A549 (cell line): ENCODE measurements at regions not wholly inside any gene's neighbourhood (a gene's known extent, or its start where the extent isn't known, plus 50 kb on each side); places are given as distances from the start of the nearest gene placed in this dataset.
"Not testable (repeated sequence)": the region's sequence is repeated elsewhere in the genome, so short reads cannot be mapped to it uniquely, and the experiment has no call there.

Source experiments
- ATAC-seq, 2 experiments: fragments of 200-7000 bp in 1 of 2; fragments of >200 bp in 1 of 2; cut with Nextera tagmentation in 1 of 2; cut with Tn5 transposase in 1 of 2; 3 replicates each; pipeline versions ENCODE4 v1.8.0 to v1.9.1; 2018 to 2020; ENCODE audit warnings: mild to moderate bottlenecking in 1 of 2, moderate library complexity in 1 of 2
- CTCF ChIA-PET: fragments of 300-600 bp; sonication (Branson Sonifier 250); formaldehyde crosslinking; extraction: SDS; loops from one replicate; lab custom pipeline; 2021; ENCODE audit warnings: antibody characterized with exemption, inconsistent platforms; lab: Yijun Ruan, JAX
- POLR2A ChIA-PET: fragments of 350-600 bp; formaldehyde crosslinking; extraction: SDS; loops from one replicate; lab custom pipeline; 2021; ENCODE audit warnings: antibody characterized with exemption, inconsistent platforms; lab: Yijun Ruan, JAX
- DNase-seq, 2 experiments: peaks; one replicate each; pipeline versions ENCODE4 v3.0.0 to v3.0.0-alpha.2; 2011 to 2016; ENCODE audit warnings: low read depth in 1 of 2, low spot score in 1 of 2
- FAIRE-seq: peaks from 2 replicates; lab custom pipeline; 2011; peaks lifted over from hg19 to GRCh38; lab: Jason Lieb, UNC
- H3K27ac ChIP-seq, 2 experiments: fragments of >200 bp; sonication (Bioruptor Twin); formaldehyde crosslinking; 3 replicates each; pipeline ENCODE4 v1.5.1; 2016 to 2017
- H3K4me1 ChIP-seq: fragments of >200 bp; sonication (Bioruptor Twin); formaldehyde crosslinking; 3 replicates; pipeline ENCODE4 v1.6.1; 2016
- H3K4me2 ChIP-seq: fragments of >200 bp; sonication (Bioruptor Twin); formaldehyde crosslinking; 3 replicates; pipeline ENCODE4 v1.6.1; 2016
- H3K4me3 ChIP-seq: fragments of >200 bp; sonication (Bioruptor Twin); formaldehyde crosslinking; 3 replicates; pipeline ENCODE4 v1.5.1; 2016
- H3K9me3 ChIP-seq: fragments of >200 bp; sonication (Bioruptor Twin); formaldehyde crosslinking; 3 replicates; pipeline ENCODE4 v1.6.1; 2016
- BHLHE40 ChIP-seq: IDR thresholded peaks from 2 replicates; pipeline ENCODE4 v1.6.1; 2012; ENCODE audit warnings: low read depth, low read length, inconsistent platforms
- CBX2 ChIP-seq: fragments of 200-600 bp; sonication (generic); IDR thresholded peaks from 2 replicates; pipeline ENCODE4 v1.6.1; 2016; ENCODE audit warnings: low read depth, mild to moderate bottlenecking, borderline replicate concordance
- CBX8 ChIP-seq: fragments of 200-600 bp; sonication (generic); IDR thresholded peaks from 2 replicates; pipeline ENCODE4 v1.6.1; 2016
- CEBPB ChIP-seq, 2 experiments: fragments of >200 bp in 1 of 2; sonication (Bioruptor Twin) in 1 of 2; formaldehyde crosslinking in 1 of 2; IDR thresholded peaks; 2 replicates each; pipeline ENCODE4 v1.6.1; 2012 to 2016
- CHD2 ChIP-seq: fragments of 150-350 bp; IDR thresholded peaks from 2 replicates; pipeline ENCODE4 v1.6.1; 2014; ENCODE audit warnings: low read length; ENCODE audit not compliant: partially characterized antibody
- CHD4 ChIP-seq: fragments of 200-600 bp; sonication (generic); IDR thresholded peaks from 2 replicates; pipeline ENCODE4 v1.6.1; 2016; ENCODE audit warnings: antibody characterized with exemption, mild to moderate bottlenecking, borderline replicate concordance
- FOXS1 ChIP-seq: fragments of 250-450 bp; sonication (Bioruptor Pico); IDR thresholded peaks from 2 replicates; pipeline ENCODE4 v1.5.0; 2020; ENCODE audit warnings: mild to moderate bottlenecking, moderate library complexity
- HDAC2 ChIP-seq: fragments of 200-600 bp; sonication (generic); IDR thresholded peaks from 2 replicates; pipeline ENCODE4 v1.6.1; 2016
- HMGXB4 ChIP-seq: fragments of 250-450 bp; sonication (Bioruptor Pico); IDR thresholded peaks from 2 replicates; pipeline ENCODE4 v1.5.0; 2021; ENCODE audit warnings: mild to moderate bottlenecking, moderate library complexity, borderline replicate concordance
- HOXA7 ChIP-seq: fragments of 250-450 bp; sonication (Bioruptor Pico); IDR thresholded peaks from 2 replicates; pipeline ENCODE4 v1.5.0; 2020; ENCODE audit warnings: mild to moderate bottlenecking, moderate library complexity
- HOXB5 ChIP-seq: fragments of 250-450 bp; sonication (Bioruptor Pico); IDR thresholded peaks from 2 replicates; pipeline ENCODE4 v1.5.0; 2020; ENCODE audit warnings: mild to moderate bottlenecking, moderate library complexity
- MAX ChIP-seq: IDR thresholded peaks from 2 replicates; pipeline ENCODE4 v1.6.1; 2012
- NPAS2 ChIP-seq: fragments of 250-450 bp; sonication (Bioruptor Pico); IDR thresholded peaks from 2 replicates; pipeline ENCODE4 v1.8.0; 2022; ENCODE audit warnings: mild to moderate bottlenecking, moderate library complexity, borderline replicate concordance
- PBX3 ChIP-seq: IDR thresholded peaks from 2 replicates; pipeline ENCODE4 v1.6.1; 2012
- PHF8 ChIP-seq: fragments of 200-600 bp; sonication (generic); IDR thresholded peaks from 2 replicates; pipeline ENCODE4 v1.6.1; 2016; ENCODE audit warnings: low read depth, mild to moderate bottlenecking, antibody characterized with exemption, moderate library complexity, borderline replicate concordance
- POLR2AphosphoS2 ChIP-seq: conservative IDR thresholded peaks from 2 replicates; pipeline ENCODE4 v1.6.1; 2012; ENCODE audit warnings: low read length, improper control_type of control experiment, inconsistent platforms
- RCOR1 ChIP-seq: fragments of 150-350 bp; IDR thresholded peaks from 2 replicates; pipeline ENCODE4 v1.6.1; 2014; ENCODE audit warnings: antibody characterized with exemption, low read length, low read depth
- TP53 ChIP-seq: fragments of 250-450 bp; sonication (Bioruptor Pico); IDR thresholded peaks from 2 replicates; pipeline ENCODE4 v1.5.0; 2021; ENCODE audit warnings: mild to moderate bottlenecking, moderate library complexity
- USF2 ChIP-seq: fragments of 450-650 bp; IDR thresholded peaks from 2 replicates; pipeline ENCODE4 v1.6.1; 2014; ENCODE audit warnings: antibody characterized with exemption
- ZNF302 ChIP-seq: fragments of 250-450 bp; sonication (Bioruptor Pico); IDR thresholded peaks from 2 replicates; pipeline ENCODE4 v1.9.0; 2021; ENCODE audit warnings: inconsistent platforms, mild to moderate bottlenecking, moderate library complexity
- ZSCAN20 ChIP-seq: fragments of 250-450 bp; sonication (Bioruptor Pico); IDR thresholded peaks from 2 replicates; pipeline ENCODE4 v1.8.0; 2022; ENCODE audit warnings: mild to moderate bottlenecking, moderate library complexity
- WGBS: methylation state at CpG from one replicate; pipeline ENCODE4 v1.1.6; 2017; ENCODE audit errors: missing lambda C conversion rate; 5-methylcytosine and 5-hydroxymethylcytosine counted together

GRCh38 chr5:123987956-123988355 lies 476.0 kb downstream of the CSNK1G3 start:
- Histone ChIP-seq H3K4me2 (no peak overlapping the region), H3K4me3 (no peak overlapping the region), H3K27ac (no peak overlapping the region), H3K9me3 (peaks cover 2% of the 10 kb centered on the region; the same call in 1 of the 3 replicates), H3K4me1 (no peaks in the 10 kb centered on the region)
- ATAC-seq: no peak
- POLR2A ChIA-PET: no interaction called here
- CTCF ChIA-PET: no interaction called here
- DNase-seq: no peak
- FAIRE-seq: no peak
- TF ChIP-seq PBX3: no peak
- no peak for TF ChIP-seq CBX8
- no peak for TF ChIP-seq NPAS2
- TF ChIP-seq ZSCAN20: no peak
- no peak for TF ChIP-seq FOXS1 (CRISPR knock-in tag)
- TF ChIP-seq CEBPB (IDR thresholded peaks at IDR 0.05): no peak
- no peak for TF ChIP-seq HOXA7 (CRISPR knock-in tag)
- no peak for TF ChIP-seq HOXB5 (CRISPR knock-in tag)
- no peak for TF ChIP-seq TP53 (CRISPR knock-in tag)
- TF ChIP-seq RCOR1: no peak
- no peak for TF ChIP-seq MAX
- TF ChIP-seq POLR2AphosphoS2: no peak
- no peak for TF ChIP-seq USF2
- TF ChIP-seq ZNF302 (CRISPR knock-in tag): no peak
- no peak for TF ChIP-seq CHD2
- WGBS: 27% methylated on average over 3 of the region's 5 CpGs

GRCh38 chr5:123976379-123977033 lies 464.5 kb downstream of the CSNK1G3 start:
- FAIRE-seq (no peak), ATAC-seq (no peak), DNase-seq (no peak)
- Histone ChIP-seq H3K4me1 (no peaks in the 10 kb centered on the region), H3K27ac (no peak overlapping the region), H3K4me2 (no peak overlapping the region), H3K9me3 (no peaks in the 10 kb centered on the region), H3K4me3 (no peak overlapping the region)
- ChIA-PET POLR2A (no interaction called here), CTCF (no interaction called here)
- 21% methylated on average over 4 of the region's 4 CpGs for WGBS
- TF ChIP-seq PBX3 (no peak), HDAC2 (no peak), CBX8 (no peak), HMGXB4 (CRISPR knock-in tag) (no peak), BHLHE40 (no peak), ZSCAN20 (no peak), CBX2 (no peak), ZNF302 (CRISPR knock-in tag) (no peak), PHF8 (no peak), FOXS1 (CRISPR knock-in tag) (no peak), CHD4 (no peak)

GRCh38 chr5:123975521-123975920 lies 463.5 kb downstream of the CSNK1G3 start:
- ATAC-seq, FAIRE-seq, H3K27ac ChIP-seq, DNase-seq, CTCF ChIA-PET, H3K4me1 ChIP-seq, H3K9me3 ChIP-seq, H3K4me2 ChIP-seq, H3K4me3 ChIP-seq, POLR2A ChIA-PET: not testable (repeated sequence)
